NT2/D1 (cell line): ENCODE measurements at regions not wholly inside any gene's neighbourhood (a gene's known extent, or its start where the extent isn't known, plus 50 kb on each side); places are given as distances from the start of the nearest gene placed in this dataset.

Experiments
- DNase-seq: peaks from one replicate; pipeline ENCODE4 v3.0.0-alpha.2; 2011; ENCODE audit warnings: low read depth, low spot score
- H3K27me3 ChIP-seq: 2 replicates; pipeline ENCODE4 v1.6.0; 2011; ENCODE audit warnings: mild to moderate bottlenecking; ENCODE audit not compliant: insufficient read length, insufficient read depth
- H3K36me3 ChIP-seq: 2 replicates; pipeline ENCODE4 v1.6.1; 2011; ENCODE audit warnings: mild to moderate bottlenecking, low read length, mixed read lengths; ENCODE audit not compliant: insufficient read depth, insufficient read length
- H3K4me1 ChIP-seq: 2 replicates; pipeline ENCODE4 v1.5.1; 2011; ENCODE audit not compliant: insufficient read depth, insufficient read length
- H3K4me3 ChIP-seq: 2 replicates; pipeline ENCODE4 v1.5.1; 2011; ENCODE audit warnings: low read depth; ENCODE audit not compliant: insufficient read length
- H3K9ac ChIP-seq: 2 replicates; pipeline ENCODE4 v1.6.0; 2011; ENCODE audit warnings: low read depth; ENCODE audit not compliant: insufficient read length
- H3K9me3 ChIP-seq: 2 replicates; pipeline ENCODE4 v1.5.1; 2011; ENCODE audit warnings: mild to moderate bottlenecking, low read length; ENCODE audit not compliant: insufficient read depth
- SUZ12 ChIP-seq: IDR thresholded peaks from 2 replicates; pipeline ENCODE4 v1.6.1; 2011; ENCODE audit not compliant: insufficient read length, insufficient read depth; ENCODE audit errors: extremely low read depth
- YY1 ChIP-seq: IDR thresholded peaks from 2 replicates; pipeline ENCODE4 v1.6.1; 2011; ENCODE audit not compliant: insufficient read length, insufficient read depth
- ZNF274 ChIP-seq: IDR thresholded peaks from 2 replicates; pipeline ENCODE4 v1.6.1; 2011; ENCODE audit warnings: mild to moderate bottlenecking, low read depth, low read length

- no peaks in the 10 kb centered on the region for H3K27me3 ChIP-seq
- H3K4me3 ChIP-seq, result no peak overlapping the region
- DNase-seq, result no peak
- H3K9me3 ChIP-seq, result no peaks in the 10 kb centered on the region
- H3K9ac ChIP-seq, result no peak overlapping the region
- peaks cover 6% of the 10 kb centered on the region for H3K4me1 ChIP-seq
- H3K36me3 ChIP-seq, result no peaks in the 10 kb centered on the region
- TF ChIP-seq YY1 (no peak), ZNF274 (no peak), SUZ12 (no peak)
Measured at GRCh38 chr17:55567240-55568214, 56.3 kb upstream of the SMIM36 start.

GRCh38 chr17:55564081-55564480 is 52.8 kb upstream of the SMIM36 start:
- TF ChIP-seq SUZ12 (no peak), ZNF274 (no peak), YY1 (no peak)
- no peaks in the 10 kb centered on the region for H3K27me3 ChIP-seq
- peaks cover 3% of the 10 kb centered on the region for H3K4me1 ChIP-seq
- H3K4me3 ChIP-seq, result no peak overlapping the region
- no peak overlapping the region for H3K9ac ChIP-seq
- no peak for DNase-seq
- no peaks in the 10 kb centered on the region for H3K9me3 ChIP-seq
- no peaks in the 10 kb centered on the region for H3K36me3 ChIP-seq

GRCh38 chr17:55563363-55563762 is 52.1 kb upstream of the SMIM36 start:
- no peak overlapping the region for H3K9ac ChIP-seq
- H3K27me3 ChIP-seq, result no peaks in the 10 kb centered on the region
- H3K9me3 ChIP-seq, result no peaks in the 10 kb centered on the region
- no peaks in the 10 kb centered on the region for H3K36me3 ChIP-seq
- no peak for DNase-seq
- no peak for TF ChIP-seq SUZ12
- no peak for TF ChIP-seq YY1
- TF ChIP-seq ZNF274, result no peak
- H3K4me3 ChIP-seq, result no peak overlapping the region
- peaks cover 3% of the 10 kb centered on the region for H3K4me1 ChIP-seq

GRCh38 chr17:55561973-55562495 is 50.8 kb upstream of the SMIM36 start:
- H3K9me3 ChIP-seq, result no peaks in the 10 kb centered on the region
- no peaks in the 10 kb centered on the region for H3K4me1 ChIP-seq
- no peak for TF ChIP-seq SUZ12
- TF ChIP-seq ZNF274, result no peak
- no peak for TF ChIP-seq YY1
- DNase-seq, result no peak
- H3K4me3 ChIP-seq, result no peak overlapping the region
- H3K9ac ChIP-seq, result no peak overlapping the region
- H3K36me3 ChIP-seq, result no peaks in the 10 kb centered on the region
- no peaks in the 10 kb centered on the region for H3K27me3 ChIP-seq

DNA sequence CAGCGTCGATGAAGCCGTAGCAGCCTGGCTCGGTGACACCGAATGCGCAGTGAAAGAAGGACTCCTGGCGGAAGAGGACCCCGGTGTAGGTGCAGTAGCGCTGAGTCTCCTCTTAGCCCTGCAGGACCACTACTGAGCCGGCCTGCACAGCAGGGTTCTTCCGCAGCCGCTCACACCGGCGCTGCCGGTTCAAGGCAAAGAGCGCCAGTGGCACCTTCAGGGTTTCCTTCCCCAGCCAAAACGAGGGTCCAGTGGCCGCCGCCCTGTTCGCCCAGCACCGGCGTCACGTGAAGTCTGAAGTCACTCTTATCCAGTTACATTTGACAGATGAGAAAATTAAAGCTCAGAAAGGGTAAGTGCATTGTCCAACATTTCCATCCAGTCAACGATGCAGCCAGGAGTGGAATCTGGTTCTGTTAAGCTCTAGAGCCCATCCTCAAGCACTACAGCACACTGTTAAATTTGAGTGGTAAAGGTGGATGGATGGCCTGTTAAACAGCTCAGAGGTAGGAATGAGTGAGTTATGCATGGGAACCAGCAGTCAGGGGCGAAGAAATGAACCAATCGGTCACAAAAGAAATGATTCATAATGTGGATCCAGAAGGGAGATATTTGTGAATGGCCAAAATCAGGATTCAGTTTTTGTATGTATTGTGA is 50.2 kb upstream of the SMIM36 start:
- Histone ChIP-seq H3K4me1 (no peaks in the 10 kb centered on the region), H3K9me3 (no peaks in the 10 kb centered on the region), H3K27me3 (no peaks in the 10 kb centered on the region), H3K9ac (no peak overlapping the region), H3K36me3 (no peaks in the 10 kb centered on the region), H3K4me3 (no peak overlapping the region)
- TF ChIP-seq YY1 (no peak), SUZ12 (no peak), ZNF274 (no peak)
- no peak for DNase-seq
